CD4-positive, alpha-beta memory T cell (primary cell): ENCODE measurements at regions not wholly inside any gene's neighbourhood (a gene's known extent, or its start where the extent isn't known, plus 50 kb on each side); places are given as distances from the start of the nearest gene placed in this dataset.
A peak's percentile ranks its signal among the peaks of the same experiment; 100 is the strongest.

Experiments
- CTCF ChIA-PET: fragments of 350-600 bp; sonication (Branson Sonifier 250); formaldehyde crosslinking; loops from one replicate; lab custom pipeline; 2021; ENCODE audit warnings: inconsistent platforms; ENCODE audit not compliant: partially characterized antibody; lab: Charles Lee
- POLR2A ChIA-PET: fragments of 350-600 bp; sonication (Branson Sonifier 250); formaldehyde crosslinking; loops from one replicate; lab custom pipeline; 2021; ENCODE audit not compliant: partially characterized antibody; lab: Charles Lee
- DNase-seq, 5 donors: peaks; one replicate each; pipeline versions ENCODE4 v3.0.0 to v3.0.0-alpha.2; 2020 to 2022; ENCODE audit warnings: mixed read lengths in 1 of 5
- H3K27ac ChIP-seq: one replicate; pipeline ENCODE4 v1.7.0; 2013; ENCODE audit warnings: low read depth, low read length
- H3K27me3 ChIP-seq: 2 replicates; pipeline ENCODE4 v1.7.0; 2013; ENCODE audit warnings: mild to moderate bottlenecking, low read length, moderate library complexity; ENCODE audit not compliant: insufficient read depth
- H3K36me3 ChIP-seq: 2 replicates; pipeline ENCODE4 v1.7.0; 2013; ENCODE audit warnings: mild to moderate bottlenecking, low read length, moderate library complexity; ENCODE audit not compliant: insufficient read depth
- H3K4me1 ChIP-seq: 2 replicates; pipeline ENCODE4 v1.7.0; 2013; ENCODE audit warnings: mild to moderate bottlenecking, low read length, moderate library complexity; ENCODE audit not compliant: insufficient read depth
- H3K4me3 ChIP-seq, 2 donors: one replicate each; pipeline ENCODE4 v1.7.0; 2013; ENCODE audit warnings: low read length in 2 of 2, mild to moderate bottlenecking in 1 of 2
- H3K9me3 ChIP-seq, 2 donors: one replicate each; pipeline ENCODE4 v1.7.0; 2013; ENCODE audit warnings: low read length in 2 of 2, control low read depth in 1 of 2; ENCODE audit not compliant: control insufficient read depth in 1 of 2
- H3K27ac Mint-ChIP-seq, 7 donors: one replicate each; pipeline ENCODE4 v1.8.0; 2020 to 2021; ENCODE audit warnings: mixed read lengths in 7 of 7, mild to moderate bottlenecking in 6 of 7, inconsistent platforms in 3 of 7, moderate library complexity in 3 of 7
- H3K27me3 Mint-ChIP-seq, 2 donors: one replicate each; pipeline ENCODE4 v1.8.0; 2020 to 2021; ENCODE audit warnings: mixed read lengths in 2 of 2
- H3K36me3 Mint-ChIP-seq, 2 donors: one replicate each; pipeline ENCODE4 v1.8.0; 2020 to 2021; ENCODE audit warnings: mixed read lengths in 2 of 2, inconsistent platforms in 1 of 2, mild to moderate bottlenecking in 1 of 2
- H3K4me1 Mint-ChIP-seq, 4 donors: one replicate each; pipeline ENCODE4 v1.8.0; 2020 to 2021; ENCODE audit warnings: mixed read lengths in 4 of 4, mild to moderate bottlenecking in 1 of 4
- H3K4me3 Mint-ChIP-seq, 8 donors: one replicate each; pipeline ENCODE4 v1.8.0; 2020 to 2021; ENCODE audit warnings: mixed read lengths in 8 of 8, mild to moderate bottlenecking in 7 of 8, moderate library complexity in 6 of 8, inconsistent platforms in 3 of 8
- H3K9me3 Mint-ChIP-seq, 8 donors: one replicate each; pipeline ENCODE4 v1.8.0; 2020 to 2021; ENCODE audit warnings: mixed read lengths in 8 of 8, mild to moderate bottlenecking in 5 of 8, inconsistent platforms in 3 of 8, moderate library complexity in 1 of 8
- intact Hi-C: fragments of 100-400 bp; cut with micrococcal nuclease; formaldehyde crosslinking; loops from one replicate; pipeline ENCODE4 v1.15.1; 2023

DNA sequence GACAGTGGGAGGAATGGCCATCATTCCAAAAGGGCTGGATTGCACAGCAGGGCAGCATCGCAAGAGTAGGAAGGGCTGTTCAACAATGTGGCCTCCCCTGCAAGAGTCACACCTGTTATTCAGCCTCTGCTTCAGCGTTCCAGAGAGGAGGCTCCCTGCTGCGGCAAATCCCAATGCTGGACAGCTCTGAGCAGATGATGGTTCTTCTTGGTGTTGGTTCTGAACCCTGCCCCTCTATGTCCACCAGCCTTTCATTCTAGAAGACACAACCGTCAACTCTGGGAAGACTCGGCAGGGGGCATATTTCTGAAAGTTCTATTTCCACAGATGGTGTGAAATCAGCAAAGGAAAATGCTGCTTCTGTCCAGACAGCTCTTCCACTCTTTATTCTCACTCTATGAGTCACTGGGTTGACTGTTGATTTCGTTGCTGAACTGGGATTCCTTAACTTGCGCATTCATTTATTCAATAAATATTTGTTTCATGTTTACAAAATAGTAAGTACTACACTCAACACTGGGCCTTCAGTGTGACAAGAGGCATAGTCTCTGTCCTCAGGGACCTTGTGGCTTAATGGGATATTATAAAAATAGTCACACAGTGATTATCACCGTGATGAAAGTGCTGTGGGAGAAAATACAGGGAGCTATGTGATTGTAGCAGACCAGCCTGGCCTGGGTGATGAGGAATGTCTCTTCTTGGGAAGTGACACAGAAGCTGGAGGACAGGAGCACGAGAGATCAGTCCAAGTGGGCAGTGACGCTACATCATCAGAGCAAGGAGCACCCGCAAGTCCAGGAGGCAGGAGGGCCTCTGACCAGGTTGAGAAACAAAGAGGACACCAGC, 260.3 kb downstream of the SIPA1L2 start:
- Mint-ChIP-seq H3K27ac (peak overlapping the region in 1 of 7 donors; percentile 1), H3K9me3 (no peaks in the 10 kb centered on the region), H3K27me3 (no peaks in the 10 kb centered on the region), H3K4me1 (no peaks in the 10 kb centered on the region), H3K4me3 (no peak overlapping the region), H3K36me3 (no peaks in the 10 kb centered on the region)
- Histone ChIP-seq H3K4me3 (no peak overlapping the region), H3K4me1 (no peaks in the 10 kb centered on the region), H3K36me3 (no peaks in the 10 kb centered on the region), H3K27me3 (no peaks in the 10 kb centered on the region), H3K9me3 (no peaks in the 10 kb centered on the region), H3K27ac (no peak overlapping the region)
- ChIA-PET POLR2A (no interaction called here), CTCF (no interaction called here)
- no peak for DNase-seq
- intact Hi-C loops: no loop called here

DNA sequence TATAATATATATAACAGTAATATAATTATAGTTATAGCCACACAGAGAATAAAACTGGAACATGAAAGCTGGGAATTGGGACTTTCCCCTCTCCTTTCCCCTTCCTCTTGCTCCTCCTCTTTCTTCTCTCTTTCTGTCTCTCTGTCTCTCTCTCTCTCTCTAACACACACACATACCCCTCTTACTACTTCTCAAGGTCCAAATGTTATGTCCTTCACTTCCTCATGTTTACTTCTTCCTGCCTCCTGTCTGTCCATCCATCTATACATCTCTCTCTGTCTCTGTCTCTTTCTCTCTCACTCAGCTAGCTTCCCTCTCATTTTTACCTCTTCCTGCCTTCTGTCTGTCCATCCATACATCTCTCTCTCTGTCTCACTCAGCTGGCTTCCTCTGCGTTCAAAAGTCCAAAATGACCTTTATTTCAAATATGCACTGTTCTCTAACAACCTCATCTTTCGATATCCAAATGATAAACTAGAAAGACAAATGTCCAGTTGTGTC, 261.1 kb downstream of the SIPA1L2 start:
- CTCF ChIA-PET: no interaction called here
- no peak overlapping the region for H3K27ac Mint-ChIP-seq
- Histone ChIP-seq H3K36me3 (no peaks in the 10 kb centered on the region), H3K27me3 (no peaks in the 10 kb centered on the region), H3K4me3 (no peak overlapping the region), H3K27ac (no peak overlapping the region), H3K9me3 (no peaks in the 10 kb centered on the region), H3K4me1 (no peaks in the 10 kb centered on the region)
- no peaks in the 10 kb centered on the region for H3K36me3 Mint-ChIP-seq
- H3K27me3 Mint-ChIP-seq: no peaks in the 10 kb centered on the region
- POLR2A ChIA-PET: no interaction called here
- H3K9me3 Mint-ChIP-seq: no peaks in the 10 kb centered on the region
- H3K4me3 Mint-ChIP-seq: no peak overlapping the region
- intact Hi-C loops: no loop called here
- DNase-seq: no peak
- H3K4me1 Mint-ChIP-seq: no peaks in the 10 kb centered on the region

DNA sequence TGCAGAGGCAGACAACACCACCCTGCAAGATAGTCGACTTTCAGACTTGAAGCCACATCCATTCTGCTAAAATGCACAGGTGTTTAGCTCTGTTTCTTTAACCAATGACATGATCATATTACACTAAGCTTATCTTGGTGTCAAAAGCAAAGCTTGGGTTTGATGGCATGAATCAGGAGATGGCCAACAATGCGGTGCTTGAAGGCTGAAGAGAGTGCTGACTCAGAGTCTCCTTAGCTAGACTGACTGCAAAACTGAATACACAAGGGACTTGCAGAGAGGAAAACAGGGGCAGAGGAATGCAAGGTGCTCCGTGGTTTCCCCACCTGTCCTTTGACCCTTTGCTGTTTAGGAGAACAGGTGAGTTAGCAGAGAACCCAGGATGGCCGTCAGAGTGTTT, 262.6 kb downstream of the SIPA1L2 start:
- no peaks in the 10 kb centered on the region for H3K27me3 Mint-ChIP-seq
- no peaks in the 10 kb centered on the region for H3K4me1 Mint-ChIP-seq
- Histone ChIP-seq H3K4me3 (no peak overlapping the region), H3K4me1 (no peaks in the 10 kb centered on the region), H3K27ac (no peak overlapping the region), H3K9me3 (no peaks in the 10 kb centered on the region), H3K27me3 (no peaks in the 10 kb centered on the region), H3K36me3 (no peaks in the 10 kb centered on the region)
- intact Hi-C loops: no loop called here
- H3K27ac Mint-ChIP-seq: no peak overlapping the region
- CTCF ChIA-PET: no interaction called here
- H3K4me3 Mint-ChIP-seq: no peak overlapping the region
- no peak for DNase-seq
- H3K36me3 Mint-ChIP-seq: no peaks in the 10 kb centered on the region
- POLR2A ChIA-PET: no interaction called here
- H3K9me3 Mint-ChIP-seq: no peaks in the 10 kb centered on the region

DNA sequence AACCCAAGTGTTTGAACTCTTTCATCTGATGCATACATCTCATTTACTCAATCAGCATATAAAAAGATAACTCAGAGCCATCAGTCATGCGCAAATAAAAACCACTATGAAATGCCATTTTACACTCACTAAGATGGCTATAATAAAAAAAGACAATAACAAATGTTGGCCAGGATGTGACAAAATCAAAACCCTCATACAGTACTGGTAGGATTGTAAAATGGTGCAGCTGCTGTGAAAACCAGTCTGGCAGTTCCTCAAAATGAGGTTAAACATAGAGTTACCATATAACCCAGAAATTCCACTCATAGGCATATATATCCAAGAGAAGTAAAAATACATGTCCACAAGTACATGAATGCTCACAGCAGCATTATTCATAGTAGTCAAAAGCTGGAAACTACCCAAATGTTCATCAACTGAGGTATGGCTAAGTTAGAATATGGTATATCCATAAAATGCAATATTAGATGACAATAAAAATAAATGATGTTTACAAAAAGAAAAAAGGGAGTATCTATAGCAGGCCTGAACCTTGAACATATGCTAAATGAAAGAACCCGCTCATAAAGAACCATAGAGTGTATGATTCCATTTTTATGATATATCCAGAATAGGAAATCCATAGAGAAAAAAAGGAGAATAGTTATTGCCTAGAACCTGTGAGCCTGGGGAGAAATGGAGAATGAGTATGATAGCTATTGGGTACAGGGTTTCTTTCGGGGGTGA, 265.1 kb downstream of the SIPA1L2 start:
- no peak overlapping the region for H3K4me3 Mint-ChIP-seq
- Histone ChIP-seq H3K9me3 (no peaks in the 10 kb centered on the region), H3K27ac (no peak overlapping the region), H3K4me3 (no peak overlapping the region), H3K4me1 (no peaks in the 10 kb centered on the region), H3K27me3 (no peaks in the 10 kb centered on the region), H3K36me3 (no peaks in the 10 kb centered on the region)
- POLR2A ChIA-PET: no interaction called here
- no peak for DNase-seq
- intact Hi-C loops: no loop called here
- no peaks in the 10 kb centered on the region for H3K9me3 Mint-ChIP-seq
- H3K36me3 Mint-ChIP-seq: no peaks in the 10 kb centered on the region
- H3K27ac Mint-ChIP-seq: no peak overlapping the region
- CTCF ChIA-PET: no interaction called here
- H3K4me1 Mint-ChIP-seq: no peaks in the 10 kb centered on the region
- no peaks in the 10 kb centered on the region for H3K27me3 Mint-ChIP-seq

DNA sequence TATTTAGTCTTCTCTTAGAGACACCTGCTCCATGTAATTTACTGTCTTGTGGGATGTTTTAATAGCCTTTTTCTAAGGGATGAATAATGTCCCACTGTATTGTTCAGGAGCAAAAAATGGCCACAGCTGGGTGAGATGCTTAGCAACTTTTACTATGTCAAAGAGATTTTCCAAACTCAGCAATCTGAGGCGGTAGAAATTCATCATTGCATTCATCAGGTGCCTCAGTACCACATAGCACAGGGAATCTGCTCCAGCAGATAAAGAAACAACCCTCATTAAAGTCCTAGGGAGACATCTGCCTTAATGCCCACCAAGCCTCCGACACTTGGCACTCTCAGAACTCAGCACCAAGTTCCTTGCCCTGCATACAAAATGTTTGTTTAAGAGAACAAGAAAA, 266.9 kb downstream of the SIPA1L2 start:
- Histone ChIP-seq H3K9me3 (no peaks in the 10 kb centered on the region), H3K4me1 (no peaks in the 10 kb centered on the region), H3K36me3 (no peaks in the 10 kb centered on the region), H3K27me3 (no peaks in the 10 kb centered on the region), H3K27ac (no peak overlapping the region), H3K4me3 (no peak overlapping the region)
- no peak overlapping the region for H3K4me3 Mint-ChIP-seq
- H3K27me3 Mint-ChIP-seq: no peaks in the 10 kb centered on the region
- ChIA-PET CTCF (no interaction called here), POLR2A (no interaction called here)
- no peaks in the 10 kb centered on the region for H3K4me1 Mint-ChIP-seq
- DNase-seq: no peak
- no peaks in the 10 kb centered on the region for H3K36me3 Mint-ChIP-seq
- H3K27ac Mint-ChIP-seq: no peak overlapping the region
- intact Hi-C loops: no loop called here
- no peaks in the 10 kb centered on the region for H3K9me3 Mint-ChIP-seq

DNA sequence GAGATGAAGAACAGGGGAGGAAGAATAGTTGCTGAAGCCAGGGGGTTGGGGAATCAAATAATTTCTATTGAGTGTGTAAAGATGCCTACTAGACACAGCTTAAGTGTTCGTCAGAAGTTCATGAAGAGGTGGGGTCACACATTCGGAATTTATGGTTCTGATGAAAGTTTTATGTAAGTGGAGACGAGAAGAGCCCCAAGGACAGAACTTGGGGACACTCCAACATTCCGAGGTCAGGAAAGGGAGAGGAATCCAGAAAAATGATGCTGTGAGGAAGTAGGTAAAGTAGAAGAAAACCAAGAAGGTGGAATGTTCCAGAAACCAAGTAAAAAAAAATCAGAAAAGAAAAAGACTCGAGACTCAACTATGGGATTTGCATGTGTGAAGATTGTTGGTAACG, 272.5 kb downstream of the SIPA1L2 start:
- no peaks in the 10 kb centered on the region for H3K36me3 Mint-ChIP-seq
- no peaks in the 10 kb centered on the region for H3K4me1 Mint-ChIP-seq
- peaks cover 2% of the 10 kb centered on the region in 2 donors for H3K27me3 Mint-ChIP-seq
- no peaks in the 10 kb centered on the region for H3K27me3 ChIP-seq
- no peaks in the 10 kb centered on the region for H3K9me3 ChIP-seq
- H3K27ac ChIP-seq: no peak overlapping the region
- no peak overlapping the region for H3K27ac Mint-ChIP-seq
- ChIA-PET POLR2A (no interaction called here), CTCF (no interaction called here)
- H3K4me1 ChIP-seq: no peaks in the 10 kb centered on the region
- intact Hi-C loops: no loop called here
- no peaks in the 10 kb centered on the region for H3K36me3 ChIP-seq
- no peaks in the 10 kb centered on the region for H3K9me3 Mint-ChIP-seq
- no peak overlapping the region for H3K4me3 ChIP-seq
- no peak overlapping the region for H3K4me3 Mint-ChIP-seq
- no peak for DNase-seq

DNA sequence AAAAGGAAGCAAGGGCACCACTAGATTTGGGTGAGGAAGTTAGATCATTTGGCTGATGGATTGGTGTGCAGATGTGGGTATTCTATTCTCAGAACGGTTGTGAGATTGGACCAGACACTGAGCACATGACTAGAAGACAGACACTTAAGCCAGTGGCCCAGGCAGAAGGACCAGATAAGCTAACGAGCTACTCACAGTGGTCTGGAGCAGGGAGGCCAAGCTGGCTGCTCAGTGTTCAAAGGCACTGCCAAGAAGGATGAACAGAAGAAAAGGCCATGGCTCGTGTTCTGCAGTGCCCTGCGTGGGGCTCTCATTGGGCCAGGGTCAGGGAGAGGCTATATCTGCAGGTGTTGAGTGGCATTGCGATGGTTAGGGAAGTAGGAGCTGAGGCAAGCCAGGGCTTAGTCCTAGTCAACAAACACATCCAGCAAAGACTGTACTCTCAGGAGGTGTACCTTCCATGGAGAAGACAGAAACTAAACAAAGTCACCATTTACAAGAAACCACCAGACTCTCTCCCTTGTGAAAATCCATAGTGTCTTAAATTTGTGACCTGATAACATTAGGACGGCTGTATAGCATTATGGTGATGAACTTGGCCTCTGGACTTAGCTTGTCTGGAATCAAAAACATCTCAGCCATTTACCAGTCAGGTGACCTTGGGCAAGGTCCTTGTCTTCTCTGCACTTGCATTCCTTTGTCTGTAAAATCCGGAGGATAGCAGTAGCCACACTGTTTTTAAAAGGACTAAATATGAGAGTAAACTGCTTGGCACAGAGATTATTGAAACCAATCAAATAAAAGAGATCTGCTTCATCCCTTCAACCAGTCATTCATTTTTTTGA, 274.5 kb downstream of the SIPA1L2 start:
- Histone ChIP-seq H3K27ac (no peak overlapping the region), H3K36me3 (no peaks in the 10 kb centered on the region), H3K9me3 (no peaks in the 10 kb centered on the region), H3K27me3 (no peaks in the 10 kb centered on the region), H3K4me1 (no peaks in the 10 kb centered on the region), H3K4me3 (no peak overlapping the region)
- Mint-ChIP-seq H3K4me3 (no peak overlapping the region), H3K27ac (no peak overlapping the region), H3K4me1 (no peaks in the 10 kb centered on the region), H3K9me3 (no peaks in the 10 kb centered on the region), H3K36me3 (no peaks in the 10 kb centered on the region), H3K27me3 (peaks cover 2% of the 10 kb centered on the region in 2 donors)
- POLR2A ChIA-PET: no interaction called here
- CTCF ChIA-PET: no interaction called here
- no peak for DNase-seq
- intact Hi-C loops: no loop called here
